ENCODE measurements at regions not wholly inside any gene's neighbourhood (a gene's known extent, or its start where the extent isn't known, plus 50 kb on each side); places are given as distances from the start of the nearest gene placed in this dataset.
A peak's percentile ranks its signal among the peaks of the same experiment; 100 is the strongest.

DNA sequence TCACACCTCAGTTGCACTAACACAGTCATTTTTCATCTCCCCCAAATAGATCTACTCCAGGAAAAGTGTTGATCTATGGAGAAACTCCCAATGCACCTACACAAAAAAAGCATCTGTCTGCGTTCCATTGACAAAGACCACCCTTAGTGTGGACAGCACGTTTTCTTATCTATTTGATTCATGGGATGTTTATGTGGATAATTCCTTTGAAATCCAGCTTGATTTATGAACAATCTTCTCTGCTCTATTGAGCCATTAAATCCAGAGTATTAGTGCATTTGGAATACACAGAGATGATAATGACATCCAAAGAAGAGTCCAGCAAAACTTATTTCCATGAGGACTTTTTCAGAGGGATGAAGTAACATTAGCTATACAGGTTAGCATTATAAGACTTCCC is 1221.9 kb upstream of the NXPH2 start:
- no peaks in the 10 kb centered on the region for H3K36me3 ChIP-seq (ENCODE audit: control insufficient read depth, insufficient read depth, low read length)
- DNase-seq = no peak
- H3K4me3 Mint-ChIP-seq (ENCODE audit: unreplicated experiment) = no peak overlapping the region
- H3K27ac Mint-ChIP-seq (ENCODE audit: unreplicated experiment) = no peak overlapping the region
- POLR2A ChIA-PET = no interaction called here
- no peak overlapping the region for H3K4me3 ChIP-seq (ENCODE audit: low read depth, low read length)
- no TSS peak for BruUV-seq (replicated peaks)
- CTCF ChIA-PET = no interaction called here
- H3K9me3 ChIP-seq = no peaks in the 10 kb centered on the region
- H3K27me3 Mint-ChIP-seq (ENCODE audit: insufficient read depth, unreplicated experiment) = peaks cover 3% of the 10 kb centered on the region
- no peaks in the 10 kb centered on the region for H3K9me3 Mint-ChIP-seq (ENCODE audit: unreplicated experiment)
- no peaks in the 10 kb centered on the region for H3K4me1 Mint-ChIP-seq (ENCODE audit: low read depth, unreplicated experiment)
- TF ChIP-seq, protein P1, sequence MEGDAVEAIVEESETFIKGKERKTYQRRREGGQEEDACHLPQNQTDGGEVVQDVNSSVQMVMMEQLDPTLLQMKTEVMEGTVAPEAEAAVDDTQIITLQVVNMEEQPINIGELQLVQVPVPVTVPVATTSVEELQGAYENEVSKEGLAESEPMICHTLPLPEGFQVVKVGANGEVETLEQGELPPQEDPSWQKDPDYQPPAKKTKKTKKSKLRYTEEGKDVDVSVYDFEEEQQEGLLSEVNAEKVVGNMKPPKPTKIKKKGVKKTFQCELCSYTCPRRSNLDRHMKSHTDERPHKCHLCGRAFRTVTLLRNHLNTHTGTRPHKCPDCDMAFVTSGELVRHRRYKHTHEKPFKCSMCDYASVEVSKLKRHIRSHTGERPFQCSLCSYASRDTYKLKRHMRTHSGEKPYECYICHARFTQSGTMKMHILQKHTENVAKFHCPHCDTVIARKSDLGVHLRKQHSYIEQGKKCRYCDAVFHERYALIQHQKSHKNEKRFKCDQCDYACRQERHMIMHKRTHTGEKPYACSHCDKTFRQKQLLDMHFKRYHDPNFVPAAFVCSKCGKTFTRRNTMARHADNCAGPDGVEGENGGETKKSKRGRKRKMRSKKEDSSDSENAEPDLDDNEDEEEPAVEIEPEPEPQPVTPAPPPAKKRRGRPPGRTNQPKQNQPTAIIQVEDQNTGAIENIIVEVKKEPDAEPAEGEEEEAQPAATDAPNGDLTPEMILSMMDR (IDR thresholded peaks at IDR 0.05; ENCODE audit: insufficient read depth in 1 of 2, low read depth in 1 of 2, low read length in 1 of 2, severe bottlenecking in 1 of 2, unreplicated experiment in 1 of 2) = no peak
- H3K4me1 ChIP-seq = no peaks in the 10 kb centered on the region
- H3K27me3 ChIP-seq (replicated peaks; ENCODE audit: control insufficient read depth, insufficient read depth, low read length) = no peaks in the 10 kb centered on the region
- intact Hi-C loops (cut with micrococcal nuclease; ENCODE audit: unreplicated experiment) = no loop called here
- no peaks in the 10 kb centered on the region for H3K36me3 Mint-ChIP-seq (ENCODE audit: insufficient read depth, unreplicated experiment)

DNA sequence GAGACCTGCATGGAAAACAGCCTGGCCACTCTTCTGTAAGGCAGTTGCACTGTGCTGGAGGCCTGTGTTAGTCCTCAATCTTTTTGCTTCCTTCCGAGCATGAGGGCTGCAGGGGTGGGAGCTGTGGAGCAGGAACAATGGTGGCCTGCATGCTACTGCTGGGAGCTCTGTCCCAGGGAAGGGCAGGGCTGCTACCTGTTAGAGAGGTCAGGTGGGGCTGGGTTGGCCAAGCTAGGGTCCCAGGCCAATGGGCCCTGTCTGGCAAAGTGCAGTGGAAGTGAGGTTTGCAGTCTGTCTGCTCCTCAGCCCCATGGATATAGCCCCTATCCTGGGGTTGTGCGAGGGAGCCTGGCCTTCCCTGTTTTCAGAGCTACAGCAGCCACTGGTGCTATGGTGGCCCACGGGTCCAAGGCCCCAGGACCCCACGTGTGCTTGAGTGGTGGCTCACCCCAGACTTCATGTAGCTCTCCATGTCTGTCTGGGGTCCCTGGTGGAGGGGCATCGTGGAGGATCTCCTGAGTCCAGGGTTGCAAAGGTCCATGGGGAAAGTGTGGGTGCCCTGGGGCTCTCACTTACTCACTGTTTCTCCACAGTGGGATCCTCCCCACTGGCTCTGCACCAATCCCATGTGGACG is 1212.6 kb upstream of the NXPH2 start:
- H3K9me3 Mint-ChIP-seq (ENCODE audit: unreplicated experiment) = no peaks in the 10 kb centered on the region
- H3K27me3 ChIP-seq (replicated peaks; ENCODE audit: control insufficient read depth, insufficient read depth, low read length) = no peaks in the 10 kb centered on the region
- H3K27ac Mint-ChIP-seq (ENCODE audit: unreplicated experiment) = no peak overlapping the region
- H3K4me3 ChIP-seq (ENCODE audit: low read depth, low read length) = no peak overlapping the region
- no peaks in the 10 kb centered on the region for H3K36me3 Mint-ChIP-seq (ENCODE audit: insufficient read depth, unreplicated experiment)
- H3K36me3 ChIP-seq (ENCODE audit: control insufficient read depth, insufficient read depth, low read length) = no peaks in the 10 kb centered on the region
- H3K4me1 Mint-ChIP-seq (ENCODE audit: low read depth, unreplicated experiment) = no peaks in the 10 kb centered on the region
- no peaks in the 10 kb centered on the region for H3K27me3 Mint-ChIP-seq (ENCODE audit: insufficient read depth, unreplicated experiment)
- no peak for DNase-seq
- H3K4me1 ChIP-seq = no peaks in the 10 kb centered on the region
- H3K9me3 ChIP-seq = no peaks in the 10 kb centered on the region
- ChIA-PET CTCF (no interaction called here), POLR2A (no interaction called here)
- no TSS peak for BruUV-seq (replicated peaks)
- TF ChIP-seq, protein P1 (IDR thresholded peaks at IDR 0.05; ENCODE audit: insufficient read depth in 1 of 2, low read depth in 1 of 2, low read length in 1 of 2, severe bottlenecking in 1 of 2, unreplicated experiment in 1 of 2) = no peak
- intact Hi-C loops (cut with micrococcal nuclease; ENCODE audit: unreplicated experiment) = no loop called here
- H3K4me3 Mint-ChIP-seq (ENCODE audit: unreplicated experiment) = no peak overlapping the region

DNA sequence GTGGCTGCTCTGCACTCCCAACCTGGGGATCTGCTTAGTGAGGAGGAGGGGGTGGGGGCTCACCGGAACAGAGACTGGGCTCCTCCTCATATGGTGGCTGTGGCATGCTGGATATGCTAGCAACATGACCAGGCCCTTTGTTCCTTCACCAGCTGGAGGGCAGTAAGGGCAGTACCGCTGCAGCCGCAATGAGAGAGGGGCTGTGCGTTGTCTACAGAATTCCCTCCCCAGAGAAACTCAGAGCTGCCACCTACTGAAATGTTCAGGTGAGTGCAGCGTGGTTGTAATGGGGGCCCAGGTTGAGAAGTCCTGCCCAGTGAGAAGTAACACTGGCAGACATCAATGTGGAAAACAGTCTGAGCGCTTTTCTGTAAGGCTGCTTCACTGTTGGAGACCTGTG is 1211.9 kb upstream of the NXPH2 start:
- no TSS peak for BruUV-seq (replicated peaks)
- Mint-ChIP-seq H3K4me3 (ENCODE audit: unreplicated experiment) (no peak overlapping the region), H3K27me3 (ENCODE audit: insufficient read depth, unreplicated experiment) (no peaks in the 10 kb centered on the region), H3K27ac (ENCODE audit: unreplicated experiment) (no peak overlapping the region), H3K4me1 (ENCODE audit: low read depth, unreplicated experiment) (no peaks in the 10 kb centered on the region), H3K9me3 (ENCODE audit: unreplicated experiment) (no peaks in the 10 kb centered on the region), H3K36me3 (ENCODE audit: insufficient read depth, unreplicated experiment) (no peaks in the 10 kb centered on the region)
- ChIA-PET CTCF (no interaction called here), POLR2A (no interaction called here)
- no peaks in the 10 kb centered on the region for H3K9me3 ChIP-seq
- no peak overlapping the region for H3K4me3 ChIP-seq (ENCODE audit: low read depth, low read length)
- peak in 1 of 2 experiments; percentile 8 for DNase-seq
- intact Hi-C loops (cut with micrococcal nuclease; ENCODE audit: unreplicated experiment) = no loop called here
- H3K36me3 ChIP-seq (ENCODE audit: control insufficient read depth, insufficient read depth, low read length) = no peaks in the 10 kb centered on the region
- no peaks in the 10 kb centered on the region for H3K4me1 ChIP-seq
- H3K27me3 ChIP-seq (replicated peaks; ENCODE audit: control insufficient read depth, insufficient read depth, low read length) = no peaks in the 10 kb centered on the region
- TF ChIP-seq, protein P1 (IDR thresholded peaks at IDR 0.05; ENCODE audit: insufficient read depth in 1 of 2, low read depth in 1 of 2, low read length in 1 of 2, severe bottlenecking in 1 of 2, unreplicated experiment in 1 of 2) = no peak

Measured in Caco-2 (cell line).